ENCODE measurements at regions not wholly inside any gene's neighbourhood (a gene's known extent, or its start where the extent isn't known, plus 50 kb on each side); places are given as distances from the start of the nearest gene placed in this dataset.

DNA sequence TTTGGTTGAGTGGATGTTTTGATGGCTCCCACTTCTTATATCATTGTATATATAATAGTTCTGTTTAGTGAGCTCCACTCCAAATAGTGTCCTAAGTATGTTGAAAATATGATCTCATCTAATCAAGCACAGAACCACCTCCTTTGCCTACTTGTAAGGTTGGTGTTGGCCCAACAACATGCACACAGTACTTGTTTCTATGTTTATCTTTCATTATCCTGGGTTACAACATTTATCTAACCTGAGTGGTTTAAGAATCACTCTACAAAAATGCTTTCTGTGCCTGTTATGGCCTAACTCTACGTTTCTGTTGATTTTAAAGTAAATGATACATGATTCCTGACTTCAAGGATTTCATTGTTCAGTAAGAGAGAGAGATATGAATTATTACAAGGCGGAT is 281.9 kb downstream of the FIGN start:
- H3K27me3 ChIP-seq: no peaks in the 10 kb centered on the region
- TF ChIP-seq, protein P1, sequence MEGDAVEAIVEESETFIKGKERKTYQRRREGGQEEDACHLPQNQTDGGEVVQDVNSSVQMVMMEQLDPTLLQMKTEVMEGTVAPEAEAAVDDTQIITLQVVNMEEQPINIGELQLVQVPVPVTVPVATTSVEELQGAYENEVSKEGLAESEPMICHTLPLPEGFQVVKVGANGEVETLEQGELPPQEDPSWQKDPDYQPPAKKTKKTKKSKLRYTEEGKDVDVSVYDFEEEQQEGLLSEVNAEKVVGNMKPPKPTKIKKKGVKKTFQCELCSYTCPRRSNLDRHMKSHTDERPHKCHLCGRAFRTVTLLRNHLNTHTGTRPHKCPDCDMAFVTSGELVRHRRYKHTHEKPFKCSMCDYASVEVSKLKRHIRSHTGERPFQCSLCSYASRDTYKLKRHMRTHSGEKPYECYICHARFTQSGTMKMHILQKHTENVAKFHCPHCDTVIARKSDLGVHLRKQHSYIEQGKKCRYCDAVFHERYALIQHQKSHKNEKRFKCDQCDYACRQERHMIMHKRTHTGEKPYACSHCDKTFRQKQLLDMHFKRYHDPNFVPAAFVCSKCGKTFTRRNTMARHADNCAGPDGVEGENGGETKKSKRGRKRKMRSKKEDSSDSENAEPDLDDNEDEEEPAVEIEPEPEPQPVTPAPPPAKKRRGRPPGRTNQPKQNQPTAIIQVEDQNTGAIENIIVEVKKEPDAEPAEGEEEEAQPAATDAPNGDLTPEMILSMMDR (IDR thresholded peaks at IDR 0.05): no peak
- no peak for DNase-seq
- no peak overlapping the region for H3K27ac ChIP-seq
- no peaks in the 10 kb centered on the region for H3K4me1 ChIP-seq
- H3K36me3 ChIP-seq: no peaks in the 10 kb centered on the region
- no peak overlapping the region for H3K4me3 ChIP-seq
- no peaks in the 10 kb centered on the region for H3K9me3 ChIP-seq
- intact Hi-C loops (cut with DNase I): no loop called here
- no peak for ATAC-seq

DNA sequence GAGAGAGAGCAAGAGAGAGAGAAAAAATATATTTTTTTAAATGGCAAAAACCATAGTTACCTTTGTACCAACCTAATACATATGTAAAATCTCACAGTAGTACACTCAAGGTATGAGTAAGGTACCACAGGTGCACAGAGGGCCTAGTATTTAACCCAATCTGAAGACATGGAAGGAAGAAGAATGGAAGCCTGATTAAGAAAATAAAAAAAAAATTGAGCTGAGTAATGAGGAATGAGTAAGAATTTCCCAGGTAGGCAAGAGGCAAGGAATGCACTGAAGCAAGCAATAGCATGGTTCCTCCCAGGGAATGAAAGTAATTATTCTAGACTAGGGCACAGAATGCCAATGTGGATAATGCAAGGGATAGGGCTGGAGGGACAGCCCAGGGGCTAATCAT is 294.2 kb downstream of the FIGN start:
- H3K27me3 ChIP-seq: no peaks in the 10 kb centered on the region
- no peak overlapping the region for H3K4me3 ChIP-seq
- TF ChIP-seq, protein P1 (IDR thresholded peaks at IDR 0.05): no peak
- ATAC-seq (no peak), DNase-seq (no peak)
- no peaks in the 10 kb centered on the region for H3K4me1 ChIP-seq
- no peak overlapping the region for H3K27ac ChIP-seq
- intact Hi-C loops (cut with DNase I): no loop called here
- no peaks in the 10 kb centered on the region for H3K36me3 ChIP-seq
- no peaks in the 10 kb centered on the region for H3K9me3 ChIP-seq

DNA sequence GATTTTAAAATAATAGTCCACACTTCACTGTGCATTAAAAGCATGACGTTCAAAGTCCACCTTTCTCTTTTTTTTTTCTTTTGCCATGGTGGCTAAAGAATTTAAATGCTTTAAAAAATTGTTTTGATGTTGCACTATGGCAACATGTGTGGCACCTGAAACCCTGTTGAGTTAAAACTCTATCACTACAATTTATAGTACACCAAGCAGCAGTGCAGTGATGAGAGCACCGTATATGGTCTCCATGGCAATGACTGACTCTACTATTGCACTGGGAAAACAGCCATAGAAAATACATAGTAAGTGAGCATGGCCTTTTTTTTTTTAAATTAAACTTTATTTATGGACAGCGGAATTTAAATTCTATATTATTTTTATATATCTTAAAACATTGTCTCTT is 298.8 kb downstream of the FIGN start:
- Histone ChIP-seq H3K27ac (no peak overlapping the region), H3K4me1 (no peaks in the 10 kb centered on the region), H3K36me3 (no peaks in the 10 kb centered on the region), H3K4me3 (no peak overlapping the region), H3K9me3 (no peaks in the 10 kb centered on the region), H3K27me3 (no peaks in the 10 kb centered on the region)
- TF ChIP-seq, protein P1 (IDR thresholded peaks at IDR 0.05): no peak
- intact Hi-C loops (cut with DNase I): no loop called here
- no peak for ATAC-seq
- no peak for DNase-seq

DNA sequence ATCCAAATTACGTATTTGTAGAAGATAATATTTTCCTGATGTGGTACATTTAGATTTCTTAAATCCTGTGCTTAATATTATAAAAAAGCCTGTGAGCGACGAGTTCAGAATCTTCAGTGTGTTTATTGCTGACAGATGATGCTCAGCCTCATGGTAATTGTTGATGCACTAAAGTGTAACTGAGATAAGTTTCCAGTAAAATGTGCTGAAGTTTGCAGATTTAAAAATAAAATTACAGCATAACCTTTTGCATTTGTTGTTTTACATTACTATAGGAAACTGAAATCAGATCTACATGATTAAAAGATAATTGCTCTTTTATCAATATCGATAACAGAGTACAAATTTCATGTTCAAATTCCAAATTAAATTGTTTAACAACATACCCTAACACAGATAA is 307.6 kb downstream of the FIGN start:
- ATAC-seq (no peak), DNase-seq (no peak)
- no peak overlapping the region for H3K4me3 ChIP-seq
- intact Hi-C loops (cut with DNase I): no loop called here
- TF ChIP-seq, protein P1 (IDR thresholded peaks at IDR 0.05): no peak
- no peaks in the 10 kb centered on the region for H3K9me3 ChIP-seq
- no peaks in the 10 kb centered on the region for H3K4me1 ChIP-seq
- no peak overlapping the region for H3K27ac ChIP-seq
- no peaks in the 10 kb centered on the region for H3K27me3 ChIP-seq
- H3K36me3 ChIP-seq: no peaks in the 10 kb centered on the region

DNA sequence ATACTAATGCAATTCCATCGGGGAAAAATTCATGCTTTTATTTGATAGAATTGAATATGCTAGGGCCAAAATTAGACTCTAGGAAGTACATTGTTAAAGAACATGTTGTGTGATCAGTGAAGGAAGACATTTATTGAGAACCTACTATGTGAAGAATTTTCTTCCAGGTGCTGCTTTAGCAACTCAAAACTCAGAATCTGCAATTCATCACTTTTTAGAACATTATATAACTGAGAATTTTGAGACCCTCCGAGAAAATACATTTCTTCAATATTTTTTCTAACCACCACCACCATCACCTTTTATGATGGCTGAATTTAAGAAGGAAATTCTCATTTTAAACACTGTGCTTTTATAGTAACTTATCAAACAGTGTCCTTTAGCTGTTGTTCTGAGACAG is 315.2 kb downstream of the FIGN start:
- TF ChIP-seq, protein P1 (IDR thresholded peaks at IDR 0.05): no peak
- intact Hi-C loops (cut with DNase I): no loop called here
- DNase-seq: no peak
- Histone ChIP-seq H3K36me3 (no peaks in the 10 kb centered on the region), H3K9me3 (no peaks in the 10 kb centered on the region), H3K27ac (no peak overlapping the region), H3K27me3 (no peaks in the 10 kb centered on the region), H3K4me3 (no peak overlapping the region), H3K4me1 (no peaks in the 10 kb centered on the region)
- ATAC-seq: no peak
